ENCODE measurements at regions not wholly inside any gene's neighbourhood (a gene's known extent, or its start where the extent isn't known, plus 50 kb on each side); places are given as distances from the start of the nearest gene placed in this dataset.

- no peak for TF ChIP-seq CREB1 (IDR thresholded peaks at IDR 0.05; ENCODE audit: low read depth)
- TF ChIP-seq TCF12 (IDR thresholded peaks at IDR 0.05; ENCODE audit: low read depth): no peak
- TF ChIP-seq NFIC (IDR thresholded peaks at IDR 0.05): no peak
- no peak for TF ChIP-seq TEAD4 (IDR thresholded peaks at IDR 0.05)
- no peak for TF ChIP-seq FOXM1 (IDR thresholded peaks at IDR 0.05; ENCODE audit: borderline replicate concordance, low read depth)
- TF ChIP-seq YY1 (IDR thresholded peaks at IDR 0.05; ENCODE audit: low read depth): no peak
- no peak for TF ChIP-seq EP300 (IDR thresholded peaks at IDR 0.05; ENCODE audit: borderline replicate concordance)
- no peak for TF ChIP-seq TAF1 (IDR thresholded peaks at IDR 0.05; ENCODE audit: low read depth)
- no peak for TF ChIP-seq EGR1 (IDR thresholded peaks at IDR 0.05)
- no peak for TF ChIP-seq USF1 (IDR thresholded peaks at IDR 0.05)
- no peak for TF ChIP-seq ZBTB7A (IDR thresholded peaks at IDR 0.05; ENCODE audit: low read depth)
- no peak for TF ChIP-seq CEBPB (IDR thresholded peaks at IDR 0.05)
- no peak for TF ChIP-seq RAD21 (IDR thresholded peaks at IDR 0.05; ENCODE audit: low read depth)
- TF ChIP-seq MAX (IDR thresholded peaks at IDR 0.05): no peak
- no peak for TF ChIP-seq REST (IDR thresholded peaks at IDR 0.05; ENCODE audit: low read depth)
These were observed 222.9 kb downstream of the PLPP3 start for GRCh38 chr1:56356376-56356990.

GRCh38 chr1:56355918-56356317 is 223.4 kb downstream of the PLPP3 start:
- TF ChIP-seq YY1 (IDR thresholded peaks at IDR 0.05; ENCODE audit: low read depth) (no peak), TCF12 (IDR thresholded peaks at IDR 0.05; ENCODE audit: low read depth) (no peak), EGR1 (IDR thresholded peaks at IDR 0.05) (no peak), EP300 (IDR thresholded peaks at IDR 0.05; ENCODE audit: borderline replicate concordance) (no peak), FOXM1 (IDR thresholded peaks at IDR 0.05; ENCODE audit: borderline replicate concordance, low read depth) (no peak), TAF1 (IDR thresholded peaks at IDR 0.05; ENCODE audit: low read depth) (no peak), CEBPB (IDR thresholded peaks at IDR 0.05) (no peak), TEAD4 (IDR thresholded peaks at IDR 0.05) (no peak)

- TF ChIP-seq EGR1 (IDR thresholded peaks at IDR 0.05) (no peak), EP300 (IDR thresholded peaks at IDR 0.05; ENCODE audit: borderline replicate concordance) (no peak), RAD21 (IDR thresholded peaks at IDR 0.05; ENCODE audit: low read depth) (no peak), FOXM1 (IDR thresholded peaks at IDR 0.05; ENCODE audit: borderline replicate concordance, low read depth) (no peak), TEAD4 (IDR thresholded peaks at IDR 0.05) (no peak), ZBTB7A (IDR thresholded peaks at IDR 0.05; ENCODE audit: low read depth) (no peak), USF1 (IDR thresholded peaks at IDR 0.05) (no peak)
These were observed 223.9 kb downstream of the PLPP3 start for GRCh38 chr1:56355422-56355821.

- TF ChIP-seq YY1 (IDR thresholded peaks at IDR 0.05; ENCODE audit: low read depth) (no peak), REST (IDR thresholded peaks at IDR 0.05; ENCODE audit: low read depth) (no peak), RAD21 (IDR thresholded peaks at IDR 0.05; ENCODE audit: low read depth) (no peak), TEAD4 (IDR thresholded peaks at IDR 0.05) (no peak), CEBPB (IDR thresholded peaks at IDR 0.05) (no peak), ZBTB7A (IDR thresholded peaks at IDR 0.05; ENCODE audit: low read depth) (no peak), USF1 (IDR thresholded peaks at IDR 0.05) (no peak), MAX (IDR thresholded peaks at IDR 0.05) (no peak), EGR1 (IDR thresholded peaks at IDR 0.05) (no peak), TCF12 (IDR thresholded peaks at IDR 0.05; ENCODE audit: low read depth) (no peak), NFIC (IDR thresholded peaks at IDR 0.05) (no peak), EP300 (IDR thresholded peaks at IDR 0.05; ENCODE audit: borderline replicate concordance) (no peak), CREB1 (IDR thresholded peaks at IDR 0.05; ENCODE audit: low read depth) (no peak), FOXM1 (IDR thresholded peaks at IDR 0.05; ENCODE audit: borderline replicate concordance, low read depth) (no peak), TAF1 (IDR thresholded peaks at IDR 0.05; ENCODE audit: low read depth) (no peak)
These were observed 233.5 kb downstream of the PLPP3 start for GRCh38 chr1:56345831-56346230.

GRCh38 chr1:56340977-56341376 is 238.4 kb downstream of the PLPP3 start:
- TF ChIP-seq MAX (IDR thresholded peaks at IDR 0.05) (no peak), EP300 (IDR thresholded peaks at IDR 0.05; ENCODE audit: borderline replicate concordance) (no peak)
